ENCODE measurements at regions not wholly inside any gene's neighbourhood (a gene's known extent, or its start where the extent isn't known, plus 50 kb on each side); places are given as distances from the start of the nearest gene placed in this dataset.
"Not testable (repeated sequence)": the region's sequence is repeated elsewhere in the genome, so short reads cannot be mapped to it uniquely, and the experiment has no call there.

- DNase-seq: no peak
Observed at GRCh38 chr13:87986639-87987250, 315.6 kb downstream of the SLITRK5 start.

GRCh38 chr13:87998081-87998480, 326.9 kb downstream of the SLITRK5 start:
- no peak for DNase-seq

DNA sequence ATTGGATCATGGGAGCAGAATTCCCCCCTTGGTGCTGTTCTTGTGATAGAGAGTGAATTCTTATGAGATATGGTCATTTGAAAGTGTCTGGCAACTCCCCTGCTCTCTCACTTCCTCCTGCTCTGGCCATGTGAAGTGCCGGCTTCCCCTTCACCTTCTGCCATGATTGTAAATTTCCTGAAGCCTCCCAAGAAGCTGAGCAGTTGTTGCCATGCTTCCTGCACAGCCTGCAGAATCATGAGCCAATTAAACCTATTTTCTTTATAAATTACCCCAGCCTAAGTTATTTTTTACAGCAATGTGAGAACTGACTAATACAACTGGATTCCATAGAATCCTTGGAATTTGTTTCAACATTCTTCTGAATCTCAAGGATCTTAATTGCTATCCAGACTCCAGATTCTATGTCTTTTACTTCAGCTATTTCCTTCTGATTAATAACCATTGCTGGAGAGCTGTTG, 328.1 kb downstream of the SLITRK5 start:
- DNase-seq: no peak

DNA sequence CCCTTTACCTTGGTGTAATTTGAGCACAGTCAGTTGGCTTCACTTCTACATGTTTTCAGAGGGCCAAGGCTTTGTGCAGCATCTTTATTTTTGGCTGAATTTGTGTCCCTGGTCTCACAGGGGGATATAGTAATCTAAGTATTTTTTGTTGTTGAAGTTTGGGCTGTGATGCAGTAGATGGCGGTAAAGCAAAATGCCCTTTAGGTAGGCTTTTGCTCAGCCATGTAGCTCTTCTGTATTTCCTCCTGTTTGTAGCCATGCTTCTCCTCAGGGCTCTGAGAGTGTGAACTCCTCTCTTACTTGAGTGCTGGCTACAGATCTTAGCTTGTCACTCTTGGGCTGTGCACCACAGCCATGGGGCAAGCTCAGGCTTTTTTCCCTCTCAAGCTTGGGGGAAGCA, 328.6 kb downstream of the SLITRK5 start:
- no peak for DNase-seq

DNA sequence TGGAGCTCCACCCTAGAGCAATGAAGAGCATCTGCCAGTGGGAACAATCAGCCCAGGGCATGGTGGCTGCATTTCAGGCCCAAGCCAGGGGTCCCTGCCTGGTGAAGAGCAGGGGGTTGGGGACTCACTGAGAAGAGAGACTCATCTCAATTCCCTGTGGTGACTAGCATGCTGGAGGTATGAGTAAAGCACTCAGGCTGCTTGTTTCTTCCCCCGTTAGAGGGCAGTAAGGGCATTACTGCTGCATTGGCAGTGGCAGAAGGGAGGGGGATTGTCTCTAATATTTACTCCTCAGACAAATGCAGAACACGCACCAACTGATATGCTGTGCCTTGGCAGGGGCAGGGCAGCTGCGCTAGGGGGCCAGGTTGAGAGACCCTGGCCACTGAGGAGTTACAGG, 329.1 kb downstream of the SLITRK5 start:
- DNase-seq: no peak

DNA sequence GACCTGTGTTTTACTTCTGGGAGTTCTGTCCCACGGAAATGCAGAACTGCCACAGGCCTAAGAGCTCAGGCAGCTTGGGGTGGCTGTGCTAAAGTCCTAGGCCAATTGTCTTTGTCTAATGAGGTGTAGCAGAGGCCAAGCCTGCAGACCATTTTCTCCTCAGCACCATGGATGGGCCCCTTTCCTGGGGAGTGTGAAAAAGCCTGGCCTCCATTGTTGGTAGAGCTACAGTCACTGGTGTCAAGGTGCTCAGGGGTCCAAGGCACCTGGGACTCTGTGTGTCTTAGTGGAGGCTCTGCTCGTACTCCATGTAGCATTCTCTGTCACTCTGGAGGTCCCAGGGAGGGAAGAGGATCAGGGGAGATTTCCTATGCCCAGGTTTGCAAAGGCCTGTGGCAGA, 329.6 kb downstream of the SLITRK5 start:
- DNase-seq: no peak

DNA sequence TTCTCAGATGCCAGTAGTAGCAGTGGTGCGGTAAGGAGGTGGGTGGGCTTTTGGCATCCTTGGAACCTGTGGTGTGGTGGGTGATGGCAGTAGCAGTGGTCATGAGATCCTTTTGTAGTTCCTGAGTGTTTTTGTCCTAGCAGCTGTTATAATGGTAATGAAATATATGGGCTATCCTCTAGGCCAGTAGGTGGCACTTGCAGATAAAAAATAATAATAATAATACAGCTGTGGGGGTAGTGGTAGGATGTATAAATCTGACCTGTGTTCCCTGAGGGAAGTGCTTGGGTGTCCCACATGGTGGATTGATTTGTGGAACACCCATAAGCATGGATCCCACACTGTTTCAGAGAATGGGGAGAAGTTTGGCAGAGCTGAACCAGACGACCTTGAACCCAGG, 334.0 kb downstream of the SLITRK5 start:
- DNase-seq: no peak

DNA sequence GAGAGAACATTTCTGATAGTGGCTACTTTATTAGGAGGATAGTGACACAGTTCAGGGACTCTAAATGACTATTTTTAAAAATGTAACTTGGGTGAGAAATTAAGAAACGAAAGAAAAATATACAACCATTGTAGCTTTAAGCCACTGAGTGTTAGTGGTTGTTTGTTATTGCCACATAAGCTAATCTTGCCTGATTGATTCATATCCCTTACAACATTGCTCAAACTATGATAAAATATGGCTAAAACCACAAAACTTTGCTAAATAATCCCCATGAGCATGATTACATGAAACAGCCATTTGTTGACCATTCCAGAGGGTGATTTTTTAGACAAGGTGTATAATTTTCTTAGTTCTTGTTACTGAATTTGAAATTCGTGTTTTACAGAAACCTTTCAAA, 343.4 kb downstream of the SLITRK5 start:
- DNase-seq: no peak

- no peak for DNase-seq
Observed at GRCh38 chr13:88022431-88023208, 351.4 kb downstream of the SLITRK5 start.

GRCh38 chr13:88026241-88026640, 355.1 kb downstream of the SLITRK5 start:
- DNase-seq: no peak

DNA sequence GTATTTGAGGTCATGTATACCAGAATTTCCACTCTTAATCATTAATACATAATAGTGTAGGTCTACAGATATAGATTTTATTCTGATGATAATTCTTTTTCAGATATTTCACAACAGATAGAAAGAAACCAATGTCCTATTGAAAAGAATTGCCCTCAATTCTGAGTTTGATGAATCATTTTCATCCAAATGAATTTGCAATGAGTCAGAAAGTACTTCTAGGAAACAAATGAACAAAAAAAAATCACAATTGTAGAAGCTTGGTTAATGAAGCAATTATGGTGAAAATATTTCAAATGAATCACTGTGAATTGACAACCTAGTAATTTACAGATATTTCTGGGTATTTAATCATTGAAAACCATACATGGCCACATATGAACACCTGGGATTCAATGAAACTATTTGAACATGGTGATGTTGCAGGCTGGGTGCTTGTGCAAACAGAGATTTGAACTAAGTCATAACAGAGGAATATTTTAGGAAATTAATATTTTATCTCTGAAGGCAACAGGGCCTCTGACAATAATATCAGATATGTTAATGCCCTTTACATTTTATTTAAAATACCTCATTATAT, 360.9 kb downstream of the SLITRK5 start:
- DNase-seq: no peak

DNA sequence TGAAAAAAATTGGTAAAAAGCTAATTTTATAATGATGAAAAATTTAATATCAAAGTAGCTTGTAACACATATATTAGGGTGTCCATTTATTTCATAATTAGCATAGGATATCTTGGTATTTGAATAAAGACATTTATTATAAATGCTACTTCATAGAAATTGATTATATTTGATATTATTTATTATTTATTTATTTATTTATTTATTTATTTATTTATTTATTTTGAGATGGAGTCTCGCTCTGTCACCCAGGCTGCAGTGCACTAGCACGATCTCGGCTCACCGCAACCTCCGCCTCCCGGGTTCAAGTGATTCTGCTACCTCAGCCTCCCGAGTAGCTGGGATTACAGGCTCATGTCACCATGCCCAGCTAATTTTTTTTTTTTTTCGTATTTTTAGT, 365.0 kb downstream of the SLITRK5 start:
- not testable (repeated sequence) for DNase-seq

GRCh38 chr13:88042489-88042888, 371.3 kb downstream of the SLITRK5 start:
- no peak for DNase-seq

GRCh38 chr13:88051746-88052482, 380.7 kb downstream of the SLITRK5 start:
- no peak for DNase-seq

- no peak for DNase-seq
Observed at GRCh38 chr13:88063741-88064140, 392.6 kb downstream of the SLITRK5 start.

- no peak for DNase-seq
Observed at GRCh38 chr13:88066847-88067246, 395.7 kb downstream of the SLITRK5 start.

DNA sequence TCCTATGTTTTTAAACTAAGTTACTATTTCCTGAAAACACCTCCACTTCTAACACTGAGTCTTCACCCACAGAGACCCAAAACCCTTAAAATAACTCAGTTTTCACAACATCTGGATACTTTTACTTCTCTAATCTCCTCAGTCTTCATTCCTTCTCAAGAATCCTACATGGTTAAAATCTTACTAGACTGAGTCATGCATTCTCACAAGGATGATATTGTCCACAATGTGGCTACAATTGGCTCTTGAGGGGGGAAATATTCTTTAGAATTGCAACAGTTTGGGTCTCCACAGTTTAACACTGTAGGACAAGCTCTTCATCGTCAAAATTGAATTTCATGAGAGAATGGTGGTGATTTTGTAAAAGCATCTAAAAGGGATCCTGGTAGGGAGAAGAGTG, 397.1 kb downstream of the SLITRK5 start:
- DNase-seq: no peak

DNA sequence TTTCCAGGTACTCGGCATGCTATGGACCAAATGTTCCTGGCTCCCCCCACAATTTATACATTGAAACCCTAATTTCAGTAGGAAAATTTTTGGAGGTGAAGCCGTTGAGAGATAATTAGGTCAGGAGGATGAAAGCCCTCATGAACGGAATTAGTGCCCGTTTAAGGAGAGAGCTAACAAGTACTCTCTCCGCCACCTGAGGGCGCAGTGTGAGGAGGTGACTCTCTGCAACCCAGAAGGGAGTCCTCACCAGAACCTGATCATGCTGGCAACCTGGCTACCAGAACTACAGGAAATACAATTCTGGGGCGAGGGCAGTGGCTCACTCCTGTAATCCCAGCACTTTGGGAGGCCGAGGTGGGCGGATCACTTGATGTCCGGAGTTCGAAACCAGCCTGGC, 397.8 kb downstream of the SLITRK5 start:
- DNase-seq: no peak

GRCh38 chr13:88071371-88071770, 400.2 kb downstream of the SLITRK5 start:
- no peak for DNase-seq

- no peak for DNase-seq
Observed at GRCh38 chr13:88074794-88075510, 403.8 kb downstream of the SLITRK5 start.

DNA sequence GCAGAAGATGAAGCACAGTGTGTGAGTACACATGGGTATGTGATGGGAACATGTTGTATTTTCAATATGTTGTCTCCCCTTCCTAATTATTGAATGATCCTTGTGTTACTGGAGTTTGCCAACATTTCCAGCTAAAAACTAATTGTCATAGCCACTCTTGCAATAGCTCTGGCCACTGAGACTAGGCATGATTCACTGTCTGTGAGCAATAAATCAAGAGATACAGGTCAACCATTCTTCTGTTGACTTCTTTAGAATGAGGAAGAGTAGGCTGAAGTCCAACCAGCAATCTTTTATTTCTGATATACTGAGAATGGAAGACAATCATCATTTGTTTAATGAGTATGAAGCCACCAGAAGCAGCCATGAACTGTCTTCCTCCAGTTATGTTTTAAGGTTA, 413.9 kb downstream of the SLITRK5 start:
- no peak for DNase-seq

DNA sequence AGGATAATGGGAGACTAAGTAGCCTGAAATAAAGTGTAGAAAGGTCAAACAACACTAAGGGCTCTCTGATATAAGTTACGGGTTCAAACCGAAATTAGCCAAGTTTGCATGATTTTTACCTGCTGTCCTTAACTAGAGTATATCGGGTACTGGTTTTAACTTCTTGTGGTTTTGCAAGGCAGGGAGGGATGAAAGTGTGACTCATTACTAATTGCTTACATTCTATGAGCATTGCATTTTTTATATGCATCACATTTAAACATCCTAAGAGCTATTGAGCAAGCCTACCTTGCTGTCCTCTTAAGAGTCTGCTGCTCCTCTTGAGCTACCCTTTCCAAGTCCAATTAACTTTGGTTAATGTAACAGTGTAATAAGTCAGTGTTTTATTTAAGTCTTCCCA, 415.4 kb downstream of the SLITRK5 start:
- no peak for DNase-seq

DNA sequence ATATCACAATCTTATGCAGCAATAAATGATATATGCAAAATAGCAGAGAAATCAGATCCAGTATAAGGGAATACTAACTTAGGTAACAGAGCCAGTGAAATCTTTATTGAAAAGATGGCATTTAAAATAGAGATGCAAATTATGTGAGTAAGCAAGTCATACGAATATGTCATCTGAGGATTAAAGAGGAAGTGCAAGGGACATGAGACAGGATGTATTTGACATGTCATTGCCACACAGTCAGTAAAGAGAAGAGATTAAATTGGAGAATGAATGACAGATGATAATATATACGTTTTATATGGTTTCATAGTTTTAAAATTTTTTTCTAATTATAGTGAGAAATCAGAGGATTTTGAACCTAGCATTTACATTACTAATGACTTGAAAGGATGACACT, 426.4 kb downstream of the SLITRK5 start:
- DNase-seq: no peak

All from CD4-positive, alpha-beta T cell treated with Interleukin-10 for 1 hour (primary cell).